HG03575 (cell line): ENCODE measurements at regions not wholly inside any gene's neighbourhood (a gene's known extent, or its start where the extent isn't known, plus 50 kb on each side); places are given as distances from the start of the nearest gene placed in this dataset.
A peak's percentile ranks its signal among the peaks of the same experiment; 100 is the strongest.
"Not testable (repeated sequence)": the region's sequence is repeated elsewhere in the genome, so short reads cannot be mapped to it uniquely, and the experiment has no call there.

Experiments used
- ATAC-seq: cut with Tn5 transposase; IDR thresholded peaks from one replicate; pipeline ENCODE4 v1.9.1; 2021; ENCODE audit not compliant: unreplicated experiment, insufficient number of reproducible peaks, low FRiP score; ENCODE audit errors: extremely low read depth

DNA sequence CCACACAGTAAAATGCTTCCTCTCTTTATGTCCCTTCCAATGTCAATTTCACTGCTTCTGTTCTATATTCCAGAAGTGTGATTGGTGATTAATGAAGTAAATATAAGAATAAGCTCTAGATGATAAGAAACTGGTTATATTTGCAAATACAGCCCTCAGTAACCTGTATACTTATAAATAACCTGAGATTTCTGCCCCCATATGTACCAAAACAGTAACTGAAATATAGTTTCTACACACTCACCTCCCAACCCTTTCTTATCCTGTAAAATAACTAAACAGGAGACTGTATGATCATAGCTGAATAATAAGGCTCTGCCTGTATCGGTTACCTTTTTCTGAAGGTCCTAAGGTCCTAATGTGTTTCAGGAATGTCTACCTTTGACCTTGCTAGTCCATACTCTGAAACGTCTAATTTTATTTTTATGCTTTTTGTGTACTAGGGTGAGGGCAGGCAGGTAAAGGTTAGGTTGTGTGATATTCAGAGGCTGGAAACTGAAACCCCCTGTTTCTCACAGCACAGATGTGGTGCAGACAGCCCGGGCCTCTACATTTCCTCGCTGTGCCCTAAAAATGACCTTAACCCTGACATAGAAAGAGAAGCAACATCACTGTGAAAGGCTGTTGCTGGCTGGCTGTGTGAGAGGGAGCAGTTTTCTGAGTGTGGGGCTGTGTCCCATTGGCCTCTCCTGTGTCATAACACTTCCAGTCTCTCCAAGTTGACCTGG lies 378.8 kb downstream of the CENPW start:
- peak; percentile 84 for ATAC-seq

DNA sequence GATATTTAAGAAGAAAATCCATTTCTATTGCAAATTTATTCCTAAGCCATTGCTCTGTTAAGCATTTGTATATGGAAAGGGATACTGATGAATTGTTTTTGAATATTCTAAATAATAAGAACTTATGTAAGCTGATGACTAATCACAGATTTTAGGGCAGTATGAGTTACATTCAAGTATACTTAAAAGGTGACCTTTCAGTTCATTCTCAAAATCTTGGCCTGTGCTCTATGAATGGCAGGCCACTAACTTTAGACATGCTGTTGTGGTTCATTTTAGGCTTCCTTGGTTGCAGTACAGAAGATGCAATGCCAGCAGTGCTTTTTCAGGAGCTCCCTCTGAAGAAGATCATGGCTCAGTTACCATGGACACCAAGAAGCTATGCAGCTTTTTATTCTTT lies 380.4 kb downstream of the CENPW start:
- ATAC-seq = no peak

DNA sequence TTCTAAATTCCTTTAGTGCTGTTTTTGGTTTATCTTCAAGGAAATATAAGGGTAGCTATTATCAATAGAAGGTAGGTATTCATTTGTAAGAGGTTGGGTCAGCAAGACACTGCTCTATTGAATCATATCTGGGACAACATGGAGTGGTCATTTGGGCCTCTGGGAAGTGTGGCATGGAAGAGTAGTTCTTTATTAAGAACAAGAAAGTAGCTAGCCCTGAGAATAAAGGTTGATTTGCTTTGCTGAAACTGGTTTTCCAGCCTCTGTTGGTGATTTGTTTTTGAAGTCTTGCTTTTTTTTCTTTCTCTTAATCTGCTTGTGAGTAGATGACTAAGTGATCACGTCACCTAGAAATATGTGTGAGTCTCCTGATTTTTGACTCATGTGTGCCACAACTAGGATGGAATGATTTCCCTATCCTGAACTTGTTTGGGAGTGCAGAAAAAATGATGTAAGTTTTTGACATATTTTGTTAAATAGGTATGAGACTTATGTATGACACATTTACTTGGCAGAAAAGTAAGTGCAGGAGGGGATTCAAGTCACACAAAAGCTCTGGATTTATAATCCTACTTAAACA lies 381.8 kb downstream of the CENPW start:
- ATAC-seq = no peak

DNA sequence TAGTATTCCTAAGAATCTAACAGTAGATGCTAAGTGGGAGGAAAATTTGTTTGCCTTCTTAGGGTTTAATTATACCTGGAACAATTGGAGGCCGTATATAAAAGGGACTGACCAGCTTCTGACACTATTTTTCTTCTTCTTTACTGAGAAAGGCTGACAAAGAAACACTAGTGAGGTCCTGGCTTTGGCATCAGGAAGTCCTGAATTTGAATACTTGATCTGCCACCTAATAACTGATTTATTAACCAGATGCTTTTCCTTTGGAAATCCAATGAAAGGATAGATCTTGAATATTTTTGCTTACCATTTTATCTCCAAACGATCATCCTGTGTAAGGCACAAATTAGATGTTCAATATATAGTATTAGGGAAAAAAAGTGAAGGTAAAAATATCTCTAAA lies 382.5 kb downstream of the CENPW start:
- ATAC-seq = no peak

- ATAC-seq = no peak
These were observed 383.7 kb downstream of the CENPW start for GRCh38 chr6:126723541-126724170.

DNA sequence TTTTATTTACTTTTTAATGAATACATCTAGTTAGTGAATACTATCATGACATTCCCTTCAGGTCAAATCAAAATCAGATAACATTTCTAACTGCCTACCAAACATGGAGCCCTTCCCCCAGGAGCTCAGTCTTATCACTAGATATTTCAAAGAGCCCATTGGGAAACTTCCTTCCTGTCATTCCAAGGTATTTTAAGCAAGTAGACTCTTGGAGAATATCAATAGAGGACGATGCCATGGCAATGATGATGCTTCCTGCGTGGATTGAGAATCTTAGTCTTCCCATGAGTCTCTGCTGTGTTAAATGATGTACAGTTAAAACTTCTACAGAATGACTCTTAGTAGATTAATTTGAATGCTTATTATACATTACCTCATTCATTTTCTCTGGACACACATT lies 384.9 kb downstream of the CENPW start:
- no peak for ATAC-seq

GRCh38 chr6:126726454-126726853 lies 386.5 kb downstream of the CENPW start:
- not testable (repeated sequence) for ATAC-seq

- no peak for ATAC-seq
These were observed 380.3 kb upstream of the RSPO3 start for GRCh38 chr6:126738146-126738545.

DNA sequence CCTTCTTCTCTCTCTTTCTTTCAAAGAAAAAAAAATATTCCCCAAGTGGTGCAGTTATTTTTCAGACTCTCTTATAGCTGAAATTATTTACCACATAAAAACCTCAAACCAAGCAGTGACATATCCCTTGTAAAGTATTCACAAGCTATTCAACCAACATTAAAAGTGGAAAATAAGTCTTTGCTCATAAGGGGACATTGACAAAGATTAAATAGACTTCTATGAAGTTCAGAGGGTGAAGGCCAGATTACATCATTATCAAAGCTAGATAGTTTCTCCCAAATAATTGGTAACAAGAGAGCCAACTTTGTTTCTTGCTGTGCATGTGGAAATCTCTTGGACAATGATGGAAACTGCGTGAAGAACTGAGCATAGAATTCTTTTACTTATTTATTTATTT lies 379.8 kb upstream of the RSPO3 start:
- ATAC-seq = no peak

DNA sequence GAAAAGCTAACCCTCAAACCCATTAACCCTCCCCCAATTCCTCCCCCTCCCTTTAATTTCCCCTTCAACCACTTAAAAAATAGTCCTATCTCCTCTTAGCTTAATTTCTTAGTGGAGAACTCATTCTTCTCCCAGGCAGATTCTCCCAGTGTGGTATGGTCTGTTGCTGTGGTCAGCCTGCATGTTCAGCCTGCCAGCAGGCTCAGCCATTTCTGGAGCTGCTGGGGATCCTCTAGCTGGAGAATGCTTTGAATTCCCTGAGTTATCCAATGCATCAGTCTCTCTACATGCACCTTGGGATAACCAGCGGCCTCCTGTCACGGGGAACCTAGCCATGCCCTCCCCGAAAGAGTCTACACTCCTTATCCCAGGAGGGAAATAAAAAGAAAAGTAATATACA lies 375.4 kb upstream of the RSPO3 start:
- no peak for ATAC-seq

DNA sequence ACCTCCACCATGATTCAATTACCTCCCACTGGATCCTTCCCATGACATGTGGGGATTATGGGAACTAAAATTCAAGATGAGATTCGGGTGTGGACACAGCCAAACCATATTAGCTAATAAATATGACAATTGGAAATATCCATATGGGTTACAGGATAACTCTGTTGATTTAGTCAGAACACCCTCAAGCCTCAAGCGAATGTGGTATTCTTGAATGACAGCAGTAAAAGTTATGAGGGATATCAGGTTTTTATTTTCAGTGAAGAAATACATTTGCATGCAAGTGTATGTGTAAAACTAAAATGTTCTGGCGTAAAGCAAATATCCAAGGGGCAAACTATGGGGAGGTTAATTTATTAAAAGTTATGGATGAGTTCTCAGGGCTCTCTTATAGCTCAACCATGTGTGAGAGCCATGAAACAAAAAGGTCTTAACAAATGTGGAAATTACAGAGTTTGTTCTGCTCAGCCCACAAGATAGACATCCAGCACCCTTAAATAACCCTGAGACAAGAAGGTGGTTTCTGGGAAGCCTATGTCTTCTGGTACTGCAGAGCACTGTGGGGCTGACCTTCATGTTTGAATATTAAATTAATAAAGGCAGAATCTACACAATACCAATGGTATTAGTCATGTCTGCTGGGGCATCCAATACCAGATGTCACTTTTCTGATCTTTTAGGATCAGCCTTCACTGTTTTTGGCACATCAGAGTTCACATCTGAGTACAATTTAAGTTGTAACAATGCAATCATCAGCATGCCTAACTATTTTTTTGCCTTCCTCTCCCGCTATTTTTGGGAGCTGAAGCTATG lies 370.5 kb upstream of the RSPO3 start:
- no peak for ATAC-seq

DNA sequence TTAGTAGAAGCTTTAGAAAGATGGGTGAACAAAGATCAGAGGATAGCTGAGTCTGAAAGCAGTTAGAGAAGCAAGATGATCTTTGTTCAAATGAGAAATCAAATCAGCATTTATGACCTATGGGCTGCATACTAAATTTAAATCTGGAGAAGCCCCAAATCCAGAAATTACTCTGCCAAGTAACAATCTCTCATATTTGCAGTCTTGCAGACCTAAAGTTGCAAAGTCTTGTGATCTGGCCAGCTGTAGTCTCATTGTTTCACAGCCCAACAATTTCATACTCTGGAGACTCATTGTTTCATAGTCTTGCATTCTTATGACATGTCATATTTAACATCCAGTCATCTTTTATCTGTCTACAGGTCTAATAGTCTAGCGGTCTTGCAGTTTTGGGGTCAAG lies 364.9 kb upstream of the RSPO3 start:
- ATAC-seq = no peak

DNA sequence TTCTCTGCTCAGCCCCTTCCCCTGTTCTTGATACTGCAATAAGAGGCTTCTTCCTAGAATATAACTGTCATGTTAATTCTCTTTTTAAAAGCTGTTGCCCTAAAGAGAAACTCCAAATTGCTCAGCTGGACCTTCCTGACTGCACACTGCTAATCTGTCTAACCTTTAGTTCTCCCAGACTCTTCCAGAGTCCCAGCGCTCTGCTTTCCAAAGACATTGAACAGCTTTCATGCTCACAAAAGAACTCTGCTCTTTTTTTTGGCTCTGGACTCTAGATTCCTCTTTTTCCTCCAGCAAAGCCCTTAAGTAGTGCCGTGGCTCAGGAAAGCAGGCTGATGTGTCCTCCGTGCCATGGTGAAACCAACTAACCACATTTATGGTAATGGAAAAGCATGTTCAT lies 356.6 kb upstream of the RSPO3 start:
- ATAC-seq = no peak

GRCh38 chr6:126764104-126764503 lies 354.4 kb upstream of the RSPO3 start:
- no peak for ATAC-seq

- ATAC-seq = no peak
These were observed 353.8 kb upstream of the RSPO3 start for GRCh38 chr6:126764671-126765070.

DNA sequence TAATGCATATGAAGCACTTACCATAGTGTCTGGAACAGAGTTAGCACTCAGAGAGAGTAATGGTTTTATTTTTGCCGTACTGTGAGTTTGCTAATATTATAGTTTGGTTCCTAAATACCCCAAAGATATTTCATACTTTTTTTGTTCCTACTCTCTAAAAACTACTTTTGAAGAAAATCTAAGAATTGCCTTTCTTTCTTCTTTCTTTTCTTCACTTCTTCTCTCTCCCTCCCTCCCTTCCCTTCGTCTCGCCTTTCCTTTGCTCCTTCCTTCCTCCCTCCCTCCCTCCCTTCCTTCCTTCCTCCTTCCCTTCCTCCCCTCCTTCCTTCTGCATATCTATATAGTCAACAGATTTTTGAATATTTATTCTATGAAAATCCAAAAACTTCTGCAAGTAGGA lies 351.7 kb upstream of the RSPO3 start:
- no peak for ATAC-seq

DNA sequence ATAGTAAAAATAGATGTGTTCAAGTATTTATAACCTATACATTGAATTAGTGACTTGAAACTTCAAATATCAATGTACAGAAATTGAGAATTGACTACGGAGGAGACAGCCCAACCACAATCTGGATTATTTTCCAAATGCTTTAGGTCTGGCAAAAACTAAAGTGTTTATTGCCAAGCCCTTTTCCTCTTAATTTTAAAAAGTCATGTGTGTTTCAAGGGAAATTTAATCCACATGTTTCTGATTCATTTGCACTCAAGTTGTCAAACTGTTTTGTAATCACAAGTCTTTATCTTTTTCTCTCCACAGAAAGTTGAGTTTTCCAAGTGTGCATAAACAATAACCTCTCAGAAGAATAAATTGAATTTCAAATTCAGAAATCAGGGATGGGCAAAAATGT lies 350.8 kb upstream of the RSPO3 start:
- no peak for ATAC-seq

GRCh38 chr6:126770176-126770575 lies 348.3 kb upstream of the RSPO3 start:
- ATAC-seq = no peak

DNA sequence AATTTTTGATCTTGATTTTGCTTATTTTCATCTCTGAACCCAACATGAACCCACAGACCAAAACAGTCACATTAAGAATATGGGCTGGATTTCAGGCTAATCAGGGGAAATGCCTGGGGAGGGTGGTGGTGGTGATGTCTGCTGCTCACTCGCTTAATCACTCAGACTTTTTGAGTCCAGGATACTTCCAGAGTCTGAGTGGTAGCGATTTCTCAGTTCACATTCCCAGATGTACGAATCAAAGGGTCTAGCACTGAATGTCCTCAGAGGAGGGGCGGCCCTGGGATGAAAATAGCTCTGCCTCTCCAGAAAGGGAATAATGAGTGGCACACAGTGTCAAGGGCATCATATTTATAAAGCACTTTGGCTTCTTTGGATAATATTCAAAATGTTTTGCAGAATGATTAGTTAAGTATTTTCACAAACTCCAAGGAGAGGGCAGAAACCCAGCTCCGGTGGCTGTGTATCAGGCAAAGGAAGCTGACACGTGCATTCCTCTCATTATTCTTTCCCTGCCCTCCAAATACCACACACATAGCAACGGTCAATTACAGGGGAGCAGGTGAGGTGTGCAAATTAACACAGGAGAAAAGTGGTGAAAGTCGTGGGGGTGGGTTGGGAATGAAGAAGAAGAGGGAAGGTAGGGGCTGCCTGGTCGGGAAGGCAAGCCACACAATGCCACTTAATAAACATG lies 345.2 kb upstream of the RSPO3 start:
- no peak for ATAC-seq
